HCT116 (cell line): ENCODE measurements at regions not wholly inside any gene's neighbourhood (a gene's known extent, or its start where the extent isn't known, plus 50 kb on each side); places are given as distances from the start of the nearest gene placed in this dataset.

ENCODE experiments used
- ATAC-seq: fragments of 200-7000 bp; cut with Tn5 transposase; 2 replicates; pipeline ENCODE4 v1.9.1; 2020; ENCODE audit warnings: mild to moderate bottlenecking, moderate library complexity
- BruUV-seq: library from RNA; stranded (reverse); fragments of 400-500 nt; replicated peaks from 2 replicates; lab custom pipeline; 2021; lab: Mats Ljungman, UMichigan
- CTCF ChIA-PET: fragments of 300-600 bp; sonication (Branson Sonifier 250); formaldehyde crosslinking; loops from one replicate; lab custom pipeline; 2021; ENCODE audit warnings: antibody characterized with exemption; lab: Charles Lee
- POLR2A ChIA-PET: fragments of 300-600, 350-600 bp; sonication (Branson Sonifier 250); formaldehyde crosslinking; loops from one replicate; lab custom pipeline; 2021; ENCODE audit warnings: antibody characterized with exemption; lab: Charles Lee
- RAD21 ChIA-PET, 2 experiments: fragments of 300-600 bp; sonication (Branson Sonifier 250); formaldehyde crosslinking; loops; one replicate each; lab custom pipeline; 2023; ENCODE audit warnings: low total read pairs in 2 of 2; ENCODE audit not compliant: uncharacterized antibody in 2 of 2, unreplicated experiment in 2 of 2, low non-redundant PET in 1 of 2; lab: Charles Lee
- DNase-seq: peaks from one replicate; pipeline ENCODE4 v3.0.0-alpha.2; 2010; ENCODE audit warnings: low read depth, low spot score
- H2AFZ ChIP-seq: fragments of 200-600 bp; shearing (Covaris generic), sonication (generic); 2 replicates; pipeline ENCODE4 v1.6.1; 2017; ENCODE audit warnings: low read depth, mixed run types, mixed read lengths, antibody characterized with exemption, low read length; ENCODE audit not compliant: poor library complexity, severe bottlenecking
- H3K27ac ChIP-seq: 2 replicates; pipeline ENCODE4 v1.5.1; 2012; ENCODE audit warnings: low read depth, low read length
- H3K27me3 ChIP-seq: fragments of 200-600 bp; sonication (generic); 2 replicates; pipeline ENCODE4 v1.6.1; 2016; ENCODE audit warnings: mixed run types, low read length, mixed read lengths; ENCODE audit not compliant: insufficient read depth
- H3K36me3 ChIP-seq, 2 experiments: fragments of 200-500 bp in 1 of 2; fragments of 200-600 bp in 1 of 2; sonication (Bioruptor generic) in 1 of 2; sonication (generic) in 1 of 2; 2 replicates each; pipeline versions ENCODE4 v1.5.1 to v1.6.1; 2014 to 2016; ENCODE audit warnings: low read length in 2 of 2, inconsistent platforms in 1 of 2, mixed read lengths in 1 of 2, mixed run types in 1 of 2; ENCODE audit not compliant: insufficient read depth in 2 of 2, control insufficient read depth in 1 of 2
- H3K4me1 ChIP-seq, 2 experiments: fragments of 200-600 bp in 1 of 2; sonication (generic) in 1 of 2; 2 replicates each; pipeline versions ENCODE4 v1.5.1 to v1.6.1; 2012 to 2017; ENCODE audit warnings: low read length in 2 of 2, inconsistent platforms in 1 of 2, mild to moderate bottlenecking in 1 of 2, mixed read lengths in 1 of 2, mixed run types in 1 of 2, moderate library complexity in 1 of 2; ENCODE audit not compliant: insufficient read depth in 2 of 2, control insufficient read depth in 1 of 2
- H3K4me2 ChIP-seq: fragments of 200-600 bp; sonication (generic); 2 replicates; pipeline ENCODE4 v1.6.1; 2017; ENCODE audit warnings: mixed run types, low read length, mixed read lengths
- H3K4me3 ChIP-seq, 2 experiments: fragments of 200-600 bp in 1 of 2; sonication (generic) in 1 of 2; replicated peaks in 1 of 2; 2 replicates each; pipeline ENCODE4 v1.5.1; 2011 to 2016; ENCODE audit warnings: low read length in 2 of 2, control low read depth in 1 of 2, low read depth in 1 of 2, mild to moderate bottlenecking in 1 of 2, mixed read lengths in 1 of 2, mixed run types in 1 of 2
- H3K79me2 ChIP-seq: fragments of 200-600 bp; sonication (generic); 2 replicates; pipeline ENCODE4 v1.6.1; 2017; ENCODE audit warnings: mild to moderate bottlenecking, mixed run types, low read length, moderate library complexity, mixed read lengths; ENCODE audit not compliant: insufficient read depth
- H3K9ac ChIP-seq: fragments of 200-600 bp; sonication (generic); 2 replicates; pipeline ENCODE4 v1.6.1; 2016; ENCODE audit warnings: low read length, mixed read lengths
- H3K9me2 ChIP-seq: fragments of 200-600 bp; sonication (generic), shearing (Covaris generic); 2 replicates; pipeline ENCODE4 v1.6.1; 2017; ENCODE audit warnings: mixed run types, mild to moderate bottlenecking, moderate library complexity; ENCODE audit not compliant: insufficient read depth
- H3K9me3 ChIP-seq, 2 experiments: fragments of 200-500 bp in 1 of 2; fragments of 200-600 bp in 1 of 2; sonication (Bioruptor generic) in 1 of 2; sonication (generic) in 1 of 2; 2 replicates each; pipeline ENCODE4 v1.6.1; 2014 to 2017; ENCODE audit warnings: low read length in 2 of 2, mixed read lengths in 2 of 2, inconsistent platforms in 1 of 2, low read depth in 1 of 2, mild to moderate bottlenecking in 1 of 2, mixed run types in 1 of 2, moderate library complexity in 1 of 2; ENCODE audit not compliant: control insufficient read depth in 1 of 2, insufficient read depth in 1 of 2
- H4K20me1 ChIP-seq: fragments of 200-600 bp; sonication (generic), shearing (Covaris generic); 2 replicates; pipeline ENCODE4 v1.6.1; 2017; ENCODE audit warnings: mixed run types, mild to moderate bottlenecking, moderate library complexity; ENCODE audit not compliant: insufficient read depth
- EGR1 ChIP-seq: IDR thresholded peaks from 2 replicates; pipeline ENCODE4 v1.6.1; 2012; ENCODE audit warnings: low read depth
- EZH2 ChIP-seq: fragments of 200-600 bp; sonication (generic); IDR thresholded peaks from 2 replicates; pipeline ENCODE4 v1.6.1; 2017; ENCODE audit warnings: antibody characterized with exemption, mixed run types
- EZH2phosphoT487 ChIP-seq: fragments of 200-600 bp; IDR thresholded peaks from 2 replicates; pipeline ENCODE4 v1.6.1; 2018; ENCODE audit warnings: antibody characterized with exemption, borderline replicate concordance
- FOSL1 ChIP-seq: IDR thresholded peaks from 2 replicates; pipeline ENCODE4 v1.6.1; 2012; ENCODE audit warnings: low read depth
- JUND ChIP-seq: IDR thresholded peaks from 2 replicates; pipeline ENCODE4 v1.6.1; 2012
- POLR2A ChIP-seq: IDR thresholded peaks from 2 replicates; pipeline ENCODE4 v1.7.0; 2011; ENCODE audit warnings: borderline replicate concordance; ENCODE audit not compliant: insufficient read depth, insufficient read length; ENCODE audit errors: extremely low read depth
- POLR2AphosphoS5 ChIP-seq: IDR thresholded peaks from 2 replicates; pipeline ENCODE4 v1.6.1; 2011; ENCODE audit warnings: mild to moderate bottlenecking, low read depth, low read length, moderate library complexity
- SRF ChIP-seq: IDR thresholded peaks from 2 replicates; pipeline ENCODE4 v1.6.1; 2012; ENCODE audit warnings: low read depth
- TCF7L2 ChIP-seq: IDR thresholded peaks from 2 replicates; pipeline ENCODE4 v1.7.0; 2011; ENCODE audit warnings: borderline replicate concordance, inconsistent platforms; ENCODE audit not compliant: insufficient read depth, insufficient read length; ENCODE audit errors: extremely low read depth
- ZFX ChIP-seq: fragments of 450-650 bp; IDR thresholded peaks from 2 replicates; pipeline ENCODE4 v1.6.1; 2017
- ZNF274 ChIP-seq: fragments of 200-500 bp; sonication (Bioruptor generic); IDR thresholded peaks from 2 replicates; pipeline ENCODE4 v1.6.1; 2014; ENCODE audit warnings: mild to moderate bottlenecking, low read depth, low read length, inconsistent platforms
- intact Hi-C: fragments of 100-400 bp; cut with micrococcal nuclease; formaldehyde crosslinking; loops from 2 replicates; pipeline ENCODE4 v1.10.0; 2022
- TF ChIP-seq, protein P1 (sequence below): IDR thresholded peaks from 2 replicates; pipeline ENCODE4 v1.6.1; 2012
- TF ChIP-seq, protein P2 (sequence below), 3 experiments: fragments of 200-600 bp in 1 of 3; sonication (generic) in 1 of 3; IDR thresholded peaks in 2 of 3; conservative IDR thresholded peaks in 1 of 3; 2 replicates each; pipeline ENCODE4 v1.5.1; 2012 to 2017; ENCODE audit warnings: low read depth in 2 of 3, low read length in 2 of 3, antibody characterized with exemption in 1 of 3, borderline replicate concordance in 1 of 3, control low read depth in 1 of 3, mild to moderate bottlenecking in 1 of 3, mixed read lengths in 1 of 3, mixed run types in 1 of 3, moderate library complexity in 1 of 3; ENCODE audit not compliant: insufficient read depth in 1 of 3

GRCh38 chr9:86766912-86767311 lies 180.4 kb downstream of the GAS1 start (continued):
- no peak for TF ChIP-seq POLR2AphosphoS5

- peak overlapping the region; percentile 37 for H3K4me2 ChIP-seq
- ChIA-PET RAD21 (no interaction called here), POLR2A (interaction anchor here (1.8 kb wide), 1 partner anchor 25 kb away, joined by 4 read pairs; no protein-coding TSS in a partner anchor), CTCF (no interaction called here)
- ATAC-seq = no peak
- H2AFZ ChIP-seq = no peak overlapping the region
- TF ChIP-seq SRF = no peak
- no peak for TF ChIP-seq ZNF274
- TF ChIP-seq TCF7L2 = no peak
- TF ChIP-seq, protein P1, sequence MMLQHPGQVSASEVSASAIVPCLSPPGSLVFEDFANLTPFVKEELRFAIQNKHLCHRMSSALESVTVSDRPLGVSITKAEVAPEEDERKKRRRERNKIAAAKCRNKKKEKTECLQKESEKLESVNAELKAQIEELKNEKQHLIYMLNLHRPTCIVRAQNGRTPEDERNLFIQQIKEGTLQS = no peak
- no peak for TF ChIP-seq ZFX
- no peaks in the 10 kb centered on the region for H3K36me3 ChIP-seq
- H4K20me1 ChIP-seq = no peaks in the 10 kb centered on the region
- no peaks in the 10 kb centered on the region for H3K9me3 ChIP-seq
- intact Hi-C loops = no loop called here
- peaks cover 0 to 18% of the 10 kb centered on the region in 2 experiments; a peak in 2 of 4 replicates for H3K4me1 ChIP-seq
- no peak overlapping the region for H3K4me3 ChIP-seq
- no peak overlapping the region for H3K9ac ChIP-seq
- BruUV-seq = no TSS peak
- no peak overlapping the region for H3K27ac ChIP-seq
- no peaks in the 10 kb centered on the region for H3K27me3 ChIP-seq
- no peaks in the 10 kb centered on the region for H3K9me2 ChIP-seq
- no peak for DNase-seq
- no peaks in the 10 kb centered on the region for H3K79me2 ChIP-seq
Measured at GRCh38 chr9:86766511-86766910, 180.8 kb downstream of the GAS1 start.

DNA sequence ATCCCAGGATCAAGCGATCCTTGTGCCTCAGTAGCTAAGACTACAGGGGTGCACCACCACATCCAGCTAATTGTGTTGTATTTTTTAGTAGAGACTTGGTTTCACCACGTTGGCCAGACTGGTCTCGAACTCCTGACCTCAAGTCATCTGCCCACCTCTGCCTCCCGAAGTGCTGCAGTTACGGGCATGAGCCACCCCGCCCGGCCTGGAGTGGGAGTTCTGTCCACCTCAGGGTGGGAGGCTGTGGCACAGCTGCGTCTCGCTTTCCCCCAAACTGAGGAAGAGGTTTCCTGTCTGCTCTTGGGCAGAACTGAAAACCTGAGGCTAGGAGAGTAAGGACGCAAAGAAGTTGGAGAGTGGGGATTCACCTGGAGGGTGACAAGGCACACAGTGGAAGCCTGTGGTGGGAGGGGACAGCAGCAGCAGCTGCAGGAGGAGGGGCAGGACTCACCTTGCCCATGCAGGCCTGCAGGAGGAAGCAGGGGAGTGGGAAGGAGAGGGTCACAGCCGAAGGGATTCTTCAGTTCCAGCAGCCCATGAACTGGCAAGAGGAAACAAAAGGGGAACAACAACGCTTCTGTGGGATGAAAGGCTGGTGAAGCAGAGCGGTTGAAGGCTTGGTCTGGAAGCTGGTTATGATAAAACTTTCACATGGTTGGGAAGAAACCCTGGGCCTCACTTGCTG lies 181.4 kb downstream of the GAS1 start:
- Histone ChIP-seq H2AFZ (no peak overlapping the region), H3K79me2 (no peaks in the 10 kb centered on the region), H3K9me3 (no peaks in the 10 kb centered on the region), H3K9me2 (no peaks in the 10 kb centered on the region), H3K4me3 (no peak overlapping the region), H3K27ac (no peak overlapping the region), H4K20me1 (no peaks in the 10 kb centered on the region), H3K4me1 (peaks cover 0 to 18% of the 10 kb centered on the region in 2 experiments; a peak in 2 of 4 replicates), H3K9ac (no peak overlapping the region), H3K36me3 (no peaks in the 10 kb centered on the region), H3K27me3 (no peaks in the 10 kb centered on the region), H3K4me2 (no peak overlapping the region)
- ATAC-seq (no peak), DNase-seq (no peak)
- intact Hi-C loops = no loop called here
- no TSS peak for BruUV-seq
- ChIA-PET POLR2A (interaction anchor here (1.8 kb wide), 1 partner anchor 24 kb away, joined by 4 read pairs; no protein-coding TSS in a partner anchor), RAD21 (no interaction called here), CTCF (no interaction called here)
- TF ChIP-seq EZH2phosphoT487 = no peak
- no peak for TF ChIP-seq SRF
- no peak for TF ChIP-seq ZFX
- no peak for TF ChIP-seq ZNF274
- TF ChIP-seq EGR1 = no peak
- no peak for TF ChIP-seq JUND
- TF ChIP-seq, protein P2, sequence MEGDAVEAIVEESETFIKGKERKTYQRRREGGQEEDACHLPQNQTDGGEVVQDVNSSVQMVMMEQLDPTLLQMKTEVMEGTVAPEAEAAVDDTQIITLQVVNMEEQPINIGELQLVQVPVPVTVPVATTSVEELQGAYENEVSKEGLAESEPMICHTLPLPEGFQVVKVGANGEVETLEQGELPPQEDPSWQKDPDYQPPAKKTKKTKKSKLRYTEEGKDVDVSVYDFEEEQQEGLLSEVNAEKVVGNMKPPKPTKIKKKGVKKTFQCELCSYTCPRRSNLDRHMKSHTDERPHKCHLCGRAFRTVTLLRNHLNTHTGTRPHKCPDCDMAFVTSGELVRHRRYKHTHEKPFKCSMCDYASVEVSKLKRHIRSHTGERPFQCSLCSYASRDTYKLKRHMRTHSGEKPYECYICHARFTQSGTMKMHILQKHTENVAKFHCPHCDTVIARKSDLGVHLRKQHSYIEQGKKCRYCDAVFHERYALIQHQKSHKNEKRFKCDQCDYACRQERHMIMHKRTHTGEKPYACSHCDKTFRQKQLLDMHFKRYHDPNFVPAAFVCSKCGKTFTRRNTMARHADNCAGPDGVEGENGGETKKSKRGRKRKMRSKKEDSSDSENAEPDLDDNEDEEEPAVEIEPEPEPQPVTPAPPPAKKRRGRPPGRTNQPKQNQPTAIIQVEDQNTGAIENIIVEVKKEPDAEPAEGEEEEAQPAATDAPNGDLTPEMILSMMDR (IDR thresholded peaks at IDR 0.05 in 2 of 3, conservative IDR thresholded peaks at IDR 0.05 in 1 of 3; ENCODE audit: borderline replicate concordance in 1 of 3, insufficient read depth in 1 of 3, low read depth in 2 of 3, low read length in 2 of 3) = no peak
- TF ChIP-seq FOSL1 = no peak
- no peak for TF ChIP-seq EZH2
- TF ChIP-seq POLR2A = no peak
